ENCODE measurements at regions not wholly inside any gene's neighbourhood (a gene's known extent, or its start where the extent isn't known, plus 50 kb on each side); places are given as distances from the start of the nearest gene placed in this dataset.
"Not testable (repeated sequence)": the region's sequence is repeated elsewhere in the genome, so short reads cannot be mapped to it uniquely, and the experiment has no call there.

DNA sequence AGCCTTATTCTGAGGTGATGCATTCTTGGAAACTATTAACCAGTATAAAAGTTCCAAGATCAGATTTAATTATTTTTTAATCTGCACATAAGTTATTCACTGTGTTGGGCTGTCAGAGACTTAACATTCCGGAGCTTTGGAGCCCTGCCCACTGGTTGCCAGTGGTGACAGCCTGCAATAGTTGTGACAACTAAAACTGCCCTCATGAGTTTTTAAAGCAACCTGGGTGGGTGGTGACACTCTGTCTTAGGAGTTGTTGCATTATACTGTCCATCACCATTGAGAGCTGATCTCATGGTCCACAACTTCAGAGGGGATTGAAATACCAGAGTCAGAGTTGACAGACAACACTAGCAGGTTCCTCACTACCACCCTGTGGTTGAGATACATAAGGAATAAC lies 653.9 kb upstream of the USP24 start:
- Histone ChIP-seq H3K4me1 (ENCODE audit: insufficient read depth, low read length, poor library complexity, severe bottlenecking) (no peaks in the 10 kb centered on the region), H3K9me3 (ENCODE audit: low read length) (no peaks in the 10 kb centered on the region), H3K9me2 (ENCODE audit: insufficient read depth, low read length) (no peaks in the 10 kb centered on the region), H3K36me3 (ENCODE audit: insufficient read depth, low read length) (no peaks in the 10 kb centered on the region), H3K79me2 (ENCODE audit: insufficient read depth, low read depth, low read length) (no peaks in the 10 kb centered on the region), H2AFZ (ENCODE audit: low read length) (no peak overlapping the region), H3K27ac (ENCODE audit: low read depth, low read length, poor library complexity, severe bottlenecking) (no peak overlapping the region), H4K20me1 (ENCODE audit: insufficient read depth, low read length) (no peaks in the 10 kb centered on the region), H3K4me2 (ENCODE audit: low read length) (no peak overlapping the region), H3K4me3 (ENCODE audit: low read depth, low read length, poor library complexity, severe bottlenecking) (no peak overlapping the region)
- intact Hi-C loops (cut with micrococcal nuclease; ENCODE audit: unreplicated experiment) = no loop called here
- CTCF ChIA-PET (ENCODE audit: unreplicated experiment) = no interaction called here
- no peak for DNase-seq (ENCODE audit: low spot score)
- no TSS peak for BruUV-seq (replicated peaks)
- TF ChIP-seq, protein P1, sequence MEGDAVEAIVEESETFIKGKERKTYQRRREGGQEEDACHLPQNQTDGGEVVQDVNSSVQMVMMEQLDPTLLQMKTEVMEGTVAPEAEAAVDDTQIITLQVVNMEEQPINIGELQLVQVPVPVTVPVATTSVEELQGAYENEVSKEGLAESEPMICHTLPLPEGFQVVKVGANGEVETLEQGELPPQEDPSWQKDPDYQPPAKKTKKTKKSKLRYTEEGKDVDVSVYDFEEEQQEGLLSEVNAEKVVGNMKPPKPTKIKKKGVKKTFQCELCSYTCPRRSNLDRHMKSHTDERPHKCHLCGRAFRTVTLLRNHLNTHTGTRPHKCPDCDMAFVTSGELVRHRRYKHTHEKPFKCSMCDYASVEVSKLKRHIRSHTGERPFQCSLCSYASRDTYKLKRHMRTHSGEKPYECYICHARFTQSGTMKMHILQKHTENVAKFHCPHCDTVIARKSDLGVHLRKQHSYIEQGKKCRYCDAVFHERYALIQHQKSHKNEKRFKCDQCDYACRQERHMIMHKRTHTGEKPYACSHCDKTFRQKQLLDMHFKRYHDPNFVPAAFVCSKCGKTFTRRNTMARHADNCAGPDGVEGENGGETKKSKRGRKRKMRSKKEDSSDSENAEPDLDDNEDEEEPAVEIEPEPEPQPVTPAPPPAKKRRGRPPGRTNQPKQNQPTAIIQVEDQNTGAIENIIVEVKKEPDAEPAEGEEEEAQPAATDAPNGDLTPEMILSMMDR (conservative IDR thresholded peaks at IDR 0.05; ENCODE audit: low read length) = no peak
- TF ChIP-seq EZH2phosphoT487 (IDR thresholded peaks at IDR 0.05; ENCODE audit: borderline replicate concordance, low read depth, low read length) = no peak
- POLR2A ChIA-PET = interaction anchor here (0.6 kb wide), 1 partner anchor 16 kb away, joined by 3 read pairs; no protein-coding TSS in a partner anchor

DNA sequence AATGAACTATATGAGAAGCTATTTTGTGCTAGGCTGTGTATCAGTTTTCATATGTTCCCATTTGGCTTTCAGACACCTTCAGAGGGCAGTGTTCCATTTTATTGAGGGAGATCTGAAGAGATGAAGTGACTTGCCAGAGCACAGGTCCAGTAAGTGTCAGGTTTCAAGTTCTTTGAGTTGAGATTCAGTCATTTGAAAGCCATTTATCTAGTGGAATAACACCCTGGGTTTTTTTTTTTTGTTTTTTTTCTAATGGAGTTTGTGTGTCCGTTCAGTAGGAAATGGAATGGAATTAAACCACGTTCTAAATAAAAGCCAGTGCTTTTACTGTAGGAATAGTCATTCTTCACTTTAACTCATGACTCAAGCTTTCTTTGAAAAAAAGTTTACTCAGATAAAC lies 652.9 kb upstream of the USP24 start:
- CTCF ChIA-PET (ENCODE audit: unreplicated experiment) = no interaction called here
- no peaks in the 10 kb centered on the region for H3K36me3 ChIP-seq (ENCODE audit: insufficient read depth, low read length)
- TF ChIP-seq EZH2phosphoT487 (IDR thresholded peaks at IDR 0.05; ENCODE audit: borderline replicate concordance, low read depth, low read length) = no peak
- TF ChIP-seq, protein P1 (conservative IDR thresholded peaks at IDR 0.05; ENCODE audit: low read length) = 0 out of 2 replicates have a peak, but pooled peaks have one; percentile 12
- H3K27ac ChIP-seq (ENCODE audit: low read depth, low read length, poor library complexity, severe bottlenecking) = no peak overlapping the region
- H3K4me1 ChIP-seq (ENCODE audit: insufficient read depth, low read length, poor library complexity, severe bottlenecking) = no peaks in the 10 kb centered on the region
- no peak for DNase-seq (ENCODE audit: low spot score)
- no peak overlapping the region for H3K4me3 ChIP-seq (ENCODE audit: low read depth, low read length, poor library complexity, severe bottlenecking)
- intact Hi-C loops (cut with micrococcal nuclease; ENCODE audit: unreplicated experiment) = no loop called here
- no peak overlapping the region for H3K4me2 ChIP-seq (ENCODE audit: low read length)
- no peaks in the 10 kb centered on the region for H4K20me1 ChIP-seq (ENCODE audit: insufficient read depth, low read length)
- no peaks in the 10 kb centered on the region for H3K9me2 ChIP-seq (ENCODE audit: insufficient read depth, low read length)
- no peaks in the 10 kb centered on the region for H3K79me2 ChIP-seq (ENCODE audit: insufficient read depth, low read depth, low read length)
- H2AFZ ChIP-seq (ENCODE audit: low read length) = no peak overlapping the region
- POLR2A ChIA-PET = no interaction called here
- BruUV-seq (replicated peaks) = no TSS peak
- no peaks in the 10 kb centered on the region for H3K9me3 ChIP-seq (ENCODE audit: low read length)

- no peak overlapping the region for H2AFZ ChIP-seq (ENCODE audit: low read length)
- TF ChIP-seq, protein P1 (conservative IDR thresholded peaks at IDR 0.05; ENCODE audit: low read length) = no peak
- TF ChIP-seq EZH2phosphoT487 (IDR thresholded peaks at IDR 0.05; ENCODE audit: borderline replicate concordance, low read depth, low read length) = no peak
- BruUV-seq (replicated peaks) = no TSS peak
- H4K20me1 ChIP-seq (ENCODE audit: insufficient read depth, low read length) = no peaks in the 10 kb centered on the region
- ChIA-PET CTCF (ENCODE audit: unreplicated experiment) (no interaction called here), POLR2A (interaction anchor here (0.5 to 1.2 kb wide), 3 partner anchors 19 to 1666 kb away, joined by 3 read pairs; no protein-coding TSS in a partner anchor)
- H3K4me3 ChIP-seq (ENCODE audit: low read depth, low read length, poor library complexity, severe bottlenecking) = no peak overlapping the region
- no peaks in the 10 kb centered on the region for H3K4me1 ChIP-seq (ENCODE audit: insufficient read depth, low read length, poor library complexity, severe bottlenecking)
- no peak for DNase-seq (ENCODE audit: low spot score)
- H3K9me2 ChIP-seq (ENCODE audit: insufficient read depth, low read length) = no peaks in the 10 kb centered on the region
- no peaks in the 10 kb centered on the region for H3K79me2 ChIP-seq (ENCODE audit: insufficient read depth, low read depth, low read length)
- no peak overlapping the region for H3K4me2 ChIP-seq (ENCODE audit: low read length)
- H3K36me3 ChIP-seq (ENCODE audit: insufficient read depth, low read length) = no peaks in the 10 kb centered on the region
- H3K27ac ChIP-seq (ENCODE audit: low read depth, low read length, poor library complexity, severe bottlenecking) = no peak overlapping the region
- H3K9me3 ChIP-seq (ENCODE audit: low read length) = no peaks in the 10 kb centered on the region
- intact Hi-C loops (cut with micrococcal nuclease; ENCODE audit: unreplicated experiment) = no loop called here
These were observed 652.2 kb upstream of the USP24 start for GRCh38 chr1:55867304-55867843.

DNA sequence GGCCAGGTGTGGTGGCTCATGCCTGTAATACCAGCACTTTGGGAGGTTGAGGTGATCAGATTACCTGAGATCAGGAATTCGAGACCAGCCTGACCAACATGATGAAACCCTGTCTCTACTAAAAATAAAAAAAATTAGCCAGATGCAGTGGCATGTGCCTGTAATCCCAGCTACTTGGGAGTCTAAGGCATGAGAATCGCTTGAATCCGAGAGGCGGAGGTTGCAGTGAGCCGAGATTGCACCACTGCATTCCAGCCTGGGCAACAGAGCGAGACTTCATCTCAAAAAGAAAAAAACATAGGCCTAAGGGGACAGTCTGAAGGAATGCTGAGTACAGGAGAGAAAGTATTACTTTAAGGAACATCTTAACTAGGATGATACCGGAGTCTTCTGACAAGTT lies 650.6 kb upstream of the USP24 start:
- H3K36me3 ChIP-seq (ENCODE audit: insufficient read depth, low read length); H3K79me2 ChIP-seq (ENCODE audit: insufficient read depth, low read depth, low read length); H2AFZ ChIP-seq (ENCODE audit: low read length); DNase-seq (ENCODE audit: low spot score); H3K4me2 ChIP-seq (ENCODE audit: low read length); H3K27ac ChIP-seq (ENCODE audit: low read depth, low read length, poor library complexity, severe bottlenecking); H3K9me2 ChIP-seq (ENCODE audit: insufficient read depth, low read length); BruUV-seq (replicated peaks); H3K9me3 ChIP-seq (ENCODE audit: low read length); intact Hi-C loops (cut with micrococcal nuclease; ENCODE audit: unreplicated experiment); H4K20me1 ChIP-seq (ENCODE audit: insufficient read depth, low read length); H3K4me3 ChIP-seq (ENCODE audit: low read depth, low read length, poor library complexity, severe bottlenecking); CTCF ChIA-PET (ENCODE audit: unreplicated experiment); H3K4me1 ChIP-seq (ENCODE audit: insufficient read depth, low read length, poor library complexity, severe bottlenecking): not testable (repeated sequence)
- POLR2A ChIA-PET = interaction anchor here (0.7 to 0.8 kb wide), 2 partner anchors 178 to 961 kb away, joined by 3 read pairs; no protein-coding TSS in a partner anchor
